ENCODE measurements at regions not wholly inside any gene's neighbourhood (a gene's known extent, or its start where the extent isn't known, plus 50 kb on each side); places are given as distances from the start of the nearest gene placed in this dataset.

DNA sequence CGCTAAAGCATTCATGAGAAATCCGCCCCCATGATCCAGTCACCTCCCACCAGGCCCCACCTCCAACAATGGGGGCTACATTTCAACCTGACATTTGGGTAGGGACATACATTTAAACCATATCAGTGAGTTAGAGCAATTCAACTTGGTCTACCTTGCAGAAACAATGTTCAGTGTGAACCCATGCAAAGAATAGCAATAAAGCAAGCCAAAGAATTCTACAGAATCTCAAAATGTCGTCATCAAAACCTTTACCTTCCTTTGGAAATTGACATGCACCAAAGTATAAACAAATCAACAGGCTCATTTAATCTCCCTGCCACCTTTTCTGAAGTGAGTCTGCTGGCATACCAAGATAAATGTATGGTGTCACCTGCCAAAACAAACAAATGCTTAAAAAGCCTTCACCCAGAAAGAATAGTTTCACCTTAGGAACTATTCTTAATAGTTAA is 68.8 kb upstream of the ABLIM1 start:
- Histone ChIP-seq H3K4me1 (peaks cover 0 to 33% of the 10 kb centered on the region in 2 donors), H3K27me3 (no peaks in the 10 kb centered on the region), H3K36me3 (no peaks in the 10 kb centered on the region), H3K4me3 (no peak overlapping the region), H3K9me3 (no peaks in the 10 kb centered on the region), H3K27ac (no peak overlapping the region)
- no peak for DNase-seq (ENCODE audit: low spot score)
- TF ChIP-seq, protein P1, sequence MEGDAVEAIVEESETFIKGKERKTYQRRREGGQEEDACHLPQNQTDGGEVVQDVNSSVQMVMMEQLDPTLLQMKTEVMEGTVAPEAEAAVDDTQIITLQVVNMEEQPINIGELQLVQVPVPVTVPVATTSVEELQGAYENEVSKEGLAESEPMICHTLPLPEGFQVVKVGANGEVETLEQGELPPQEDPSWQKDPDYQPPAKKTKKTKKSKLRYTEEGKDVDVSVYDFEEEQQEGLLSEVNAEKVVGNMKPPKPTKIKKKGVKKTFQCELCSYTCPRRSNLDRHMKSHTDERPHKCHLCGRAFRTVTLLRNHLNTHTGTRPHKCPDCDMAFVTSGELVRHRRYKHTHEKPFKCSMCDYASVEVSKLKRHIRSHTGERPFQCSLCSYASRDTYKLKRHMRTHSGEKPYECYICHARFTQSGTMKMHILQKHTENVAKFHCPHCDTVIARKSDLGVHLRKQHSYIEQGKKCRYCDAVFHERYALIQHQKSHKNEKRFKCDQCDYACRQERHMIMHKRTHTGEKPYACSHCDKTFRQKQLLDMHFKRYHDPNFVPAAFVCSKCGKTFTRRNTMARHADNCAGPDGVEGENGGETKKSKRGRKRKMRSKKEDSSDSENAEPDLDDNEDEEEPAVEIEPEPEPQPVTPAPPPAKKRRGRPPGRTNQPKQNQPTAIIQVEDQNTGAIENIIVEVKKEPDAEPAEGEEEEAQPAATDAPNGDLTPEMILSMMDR (IDR thresholded peaks at IDR 0.05), result no peak

GRCh38 chr10:114728325-114728724 is 70.2 kb upstream of the ABLIM1 start:
- no peak overlapping the region for H3K27ac ChIP-seq

DNA sequence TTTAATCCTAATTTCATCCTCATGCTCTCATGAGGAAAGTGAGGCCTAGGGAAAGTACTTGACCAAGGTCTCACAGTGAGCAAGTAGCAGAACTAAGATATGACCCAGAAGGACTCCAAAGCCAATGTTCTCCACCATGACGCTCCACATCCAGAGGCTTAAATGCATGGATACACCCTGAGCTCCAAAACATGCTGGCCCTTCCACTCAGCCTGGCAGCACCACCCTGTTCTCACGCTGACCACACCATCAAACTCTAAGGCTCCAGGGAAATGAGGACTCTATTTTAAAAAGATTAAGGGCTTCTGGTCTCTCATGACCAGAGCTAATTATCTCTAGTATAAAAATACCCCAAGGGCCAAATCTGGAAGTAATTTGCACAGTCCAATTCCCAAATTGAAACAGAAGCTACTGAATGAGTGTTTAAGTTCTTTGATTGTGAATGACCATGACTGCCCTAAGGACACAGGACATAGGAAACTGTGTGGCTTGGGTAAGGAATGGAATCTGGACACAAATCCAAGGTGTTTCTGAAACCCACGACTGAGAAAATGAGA is 71.1 kb upstream of the ABLIM1 start:
- Histone ChIP-seq H3K27me3 (no peaks in the 10 kb centered on the region), H3K27ac (peak overlapping the region in 1 of 2 donors; percentile 57), H3K4me1 (peaks cover 0 to 29% of the 10 kb centered on the region in 2 donors), H3K4me3 (no peak overlapping the region), H3K9me3 (no peaks in the 10 kb centered on the region), H3K36me3 (no peaks in the 10 kb centered on the region)
- TF ChIP-seq, protein P1 (IDR thresholded peaks at IDR 0.05), result no peak
- DNase-seq (ENCODE audit: low spot score), result no peak

More at GRCh38 chr10:114728325-114728724, 70.2 kb upstream of the ABLIM1 start:
- DNase-seq (ENCODE audit: low spot score), result no peak
- Histone ChIP-seq H3K36me3 (no peaks in the 10 kb centered on the region), H3K9me3 (no peaks in the 10 kb centered on the region), H3K27me3 (no peaks in the 10 kb centered on the region), H3K4me3 (no peak overlapping the region), H3K4me1 (peaks cover 0 to 26% of the 10 kb centered on the region in 2 donors)
- TF ChIP-seq, protein P1 (IDR thresholded peaks at IDR 0.05), result no peak

GRCh38 chr10:114730291-114730690 is 72.2 kb upstream of the ABLIM1 start:
- H3K4me1 ChIP-seq, result peaks cover 0 to 32% of the 10 kb centered on the region in 2 donors
- TF ChIP-seq, protein P1 (IDR thresholded peaks at IDR 0.05), result no peak
- no peak overlapping the region for H3K27ac ChIP-seq

DNA sequence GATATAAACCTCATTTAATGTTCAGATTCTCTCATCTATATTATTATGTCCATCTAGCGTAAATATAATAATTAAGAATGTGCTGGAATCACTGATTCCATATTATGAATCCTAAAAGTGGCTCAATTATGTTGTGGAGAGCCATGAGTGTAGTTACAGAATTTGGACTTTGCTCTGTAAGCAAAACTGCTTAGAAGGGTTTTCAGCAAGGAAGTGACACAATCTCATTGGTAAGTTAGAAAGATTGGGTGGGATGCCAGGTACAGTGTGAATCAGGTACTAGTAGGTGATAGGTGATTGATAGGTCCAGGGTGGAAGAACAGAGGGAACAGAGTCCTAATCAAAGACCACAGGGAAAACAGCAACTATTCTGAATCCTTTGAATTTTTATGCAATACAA is 74.9 kb upstream of the ABLIM1 start:
- Histone ChIP-seq H3K9me3 (no peaks in the 10 kb centered on the region), H3K4me3 (no peak overlapping the region), H3K36me3 (no peaks in the 10 kb centered on the region), H3K27me3 (no peaks in the 10 kb centered on the region), H3K4me1 (peaks cover 0 to 22% of the 10 kb centered on the region in 2 donors), H3K27ac (no peak overlapping the region)
- TF ChIP-seq, protein P1 (IDR thresholded peaks at IDR 0.05), result no peak
- DNase-seq (ENCODE audit: low spot score), result no peak

More at GRCh38 chr10:114730291-114730690, 72.2 kb upstream of the ABLIM1 start:
- H3K4me3 ChIP-seq, result no peak overlapping the region
- no peak for DNase-seq (ENCODE audit: low spot score)
- H3K27me3 ChIP-seq, result no peaks in the 10 kb centered on the region
- no peaks in the 10 kb centered on the region for H3K36me3 ChIP-seq
- no peaks in the 10 kb centered on the region for H3K9me3 ChIP-seq

GRCh38 chr10:114735946-114736345 is 77.9 kb upstream of the ABLIM1 start:
- H3K9me3 ChIP-seq, result no peaks in the 10 kb centered on the region
- H3K27ac ChIP-seq, result no peak overlapping the region
- no peak overlapping the region for H3K4me3 ChIP-seq
- no peaks in the 10 kb centered on the region for H3K36me3 ChIP-seq
- TF ChIP-seq, protein P1 (IDR thresholded peaks at IDR 0.05), result no peak
- peaks cover 0 to 15% of the 10 kb centered on the region in 2 donors for H3K4me1 ChIP-seq
- DNase-seq (ENCODE audit: low spot score), result no peak
- no peaks in the 10 kb centered on the region for H3K27me3 ChIP-seq

Measured in right atrium auricular region (tissue), 2 donors.